Endothelial cell of umbilical vein (primary cell): ENCODE measurements at regions not wholly inside any gene's neighbourhood (a gene's known extent, or its start where the extent isn't known, plus 50 kb on each side); places are given as distances from the start of the nearest gene placed in this dataset.

Experiments used
- BruUV-seq: library from RNA; stranded (reverse); fragments of 400-500 nt; replicated peaks from 2 replicates; lab custom pipeline; 2021; lab: Mats Ljungman, UMichigan
- CTCF ChIA-PET: fragments of 300-600, 350-600 bp; sonication (Branson Sonifier 250); formaldehyde crosslinking; loops from one replicate; lab custom pipeline; 2021; ENCODE audit warnings: antibody characterized with exemption, inconsistent platforms; lab: Charles Lee
- POLR2A ChIA-PET: fragments of 300-600, 350-600 bp; sonication (Branson Sonifier 250); formaldehyde crosslinking; loops from one replicate; lab custom pipeline; 2021; ENCODE audit warnings: antibody characterized with exemption, inconsistent platforms; lab: Charles Lee
- DNase-seq: peaks from one replicate; pipeline ENCODE4 v3.0.0-alpha.2; 2011; ENCODE audit warnings: low read depth, low spot score
- FAIRE-seq: peaks from 2 replicates; lab custom pipeline; 2011; peaks lifted over from hg19 to GRCh38; lab: Jason Lieb, UNC
- H2AFZ ChIP-seq: 2 replicates; pipeline ENCODE4 v1.6.0; 2012; ENCODE audit warnings: low read depth, low read length, control low read depth, inconsistent platforms
- H3K27ac ChIP-seq: 2 replicates; pipeline ENCODE4 v1.5.1; 2011; ENCODE audit warnings: low read depth, mild to moderate bottlenecking, control low read depth, low read length, moderate library complexity; ENCODE audit not compliant: insufficient read depth
- H3K27me3 ChIP-seq, 2 experiments: 2 replicates each; pipeline versions ENCODE4 v1.6.0 to v1.6.1; 2011; ENCODE audit warnings: low read length in 2 of 2, mixed read lengths in 1 of 2; ENCODE audit not compliant: control insufficient read depth in 2 of 2, insufficient read depth in 2 of 2
- H3K36me3 ChIP-seq, 2 experiments: 2 replicates in 1 of 2; 3 replicates in 1 of 2; pipeline ENCODE4 v1.5.1; 2011; ENCODE audit warnings: low read length in 2 of 2, mild to moderate bottlenecking in 1 of 2, moderate library complexity in 1 of 2; ENCODE audit not compliant: control insufficient read depth in 2 of 2, insufficient read depth in 2 of 2; ENCODE audit errors: extremely low read depth in 1 of 2
- H3K4me1 ChIP-seq: 3 replicates; pipeline ENCODE4 v1.5.1; 2011; ENCODE audit warnings: mild to moderate bottlenecking, low read length; ENCODE audit not compliant: control insufficient read depth, insufficient read depth; ENCODE audit errors: extremely low read depth
- H3K4me2 ChIP-seq: 2 replicates; pipeline ENCODE4 v1.6.1; 2011; ENCODE audit warnings: low read length, control low read depth, mixed read lengths; ENCODE audit not compliant: insufficient read depth
- H3K4me3 ChIP-seq, 3 experiments: fragments of 200-600 bp in 1 of 3; sonication (generic), shearing (Covaris generic) in 1 of 3; replicated peaks in 1 of 3; 2 replicates each; pipeline ENCODE4 v1.5.1; 2011 to 2016; ENCODE audit warnings: control low read depth in 3 of 3, low read length in 3 of 3, mild to moderate bottlenecking in 2 of 3, inconsistent platforms in 1 of 3, low read depth in 1 of 3, moderate library complexity in 1 of 3; ENCODE audit not compliant: insufficient read depth in 1 of 3
- H3K79me2 ChIP-seq: 2 replicates; pipeline ENCODE4 v1.6.0; 2012; ENCODE audit warnings: low read length, inconsistent platforms; ENCODE audit not compliant: control insufficient read depth, insufficient read depth
- H3K9ac ChIP-seq: replicated peaks from 2 replicates; pipeline ENCODE3; 2011; ENCODE audit warnings: low read length, control low read depth; ENCODE audit not compliant: insufficient read depth; ENCODE audit errors: extremely low read depth
- H3K9me1 ChIP-seq: replicated peaks from 3 replicates; pipeline ENCODE4 v1.6.0; 2011; ENCODE audit warnings: mild to moderate bottlenecking, low read length; ENCODE audit not compliant: control insufficient read depth, insufficient read depth; ENCODE audit errors: extremely low read depth
- H3K9me3 ChIP-seq: replicated peaks from 2 replicates; pipeline ENCODE4 v1.5.1; 2012; ENCODE audit warnings: low read length, inconsistent platforms; ENCODE audit not compliant: control insufficient read depth, insufficient read depth
- H4K20me1 ChIP-seq: replicated peaks from 2 replicates; pipeline ENCODE3; 2011; ENCODE audit warnings: mild to moderate bottlenecking, low read length; ENCODE audit not compliant: control insufficient read depth, insufficient read depth; ENCODE audit errors: extremely low read depth
- CTCF ChIP-seq, 2 donors: IDR thresholded peaks; 1 replicate in 1 of 2; 2 replicates in 1 of 2; pipeline ENCODE4 v1.5.1; 2011; ENCODE audit warnings: low read length in 2 of 2, mild to moderate bottlenecking in 2 of 2, moderate library complexity in 2 of 2, control low read depth in 1 of 2, inconsistent platforms in 1 of 2, low read depth in 1 of 2; ENCODE audit not compliant: insufficient read depth in 1 of 2; ENCODE audit errors: extremely low read depth in 1 of 2
- EZH2 ChIP-seq: IDR thresholded peaks from 2 replicates; pipeline ENCODE4 v1.6.1; 2012; ENCODE audit warnings: borderline replicate concordance, low read depth, mild to moderate bottlenecking, moderate library complexity, low read length, inconsistent platforms; ENCODE audit not compliant: severe bottlenecking
- FOS ChIP-seq: IDR thresholded peaks from 2 replicates; pipeline ENCODE4 v1.6.1; 2011; ENCODE audit warnings: mild to moderate bottlenecking, low read length, moderate library complexity, borderline replicate concordance; ENCODE audit not compliant: insufficient read depth
- GATA2 ChIP-seq: IDR thresholded peaks from 2 replicates; pipeline ENCODE4 v1.7.0; 2011; ENCODE audit warnings: low read depth, mild to moderate bottlenecking, moderate library complexity, mixed read lengths, low read length; ENCODE audit not compliant: insufficient read length, insufficient read depth
- JUN ChIP-seq: IDR thresholded peaks from 2 replicates; pipeline ENCODE4 v1.6.1; 2011; ENCODE audit warnings: borderline replicate concordance, low read depth; ENCODE audit not compliant: insufficient read length, insufficient read depth
- MAX ChIP-seq: IDR thresholded peaks from 2 replicates; pipeline ENCODE4 v1.6.1; 2011; ENCODE audit not compliant: insufficient read depth, insufficient read length
- MYC ChIP-seq: IDR thresholded peaks from one replicate; pipeline ENCODE4 v1.6.1; 2011; ENCODE audit warnings: mild to moderate bottlenecking, low read depth, low read length
- POLR2A ChIP-seq: IDR thresholded peaks from 2 replicates; pipeline ENCODE4 v1.6.1; 2012; ENCODE audit warnings: low read depth, mild to moderate bottlenecking, control low read depth, low read length
- POLR2AphosphoS5 ChIP-seq: IDR thresholded peaks from 2 replicates; pipeline ENCODE4 v1.6.1; 2012; ENCODE audit warnings: low read depth, mild to moderate bottlenecking, control low read depth, low read length, moderate library complexity; ENCODE audit not compliant: insufficient read depth
- dilution Hi-C: fragments of 300-500 bp; cut with MboI; formaldehyde crosslinking; loops from one replicate; pipeline ENCODE4 v1.15.0; 2019; ENCODE audit warnings: low sequenced_read_pairs; ENCODE audit not compliant: extremely low pct_ligation_motif_present
- intact Hi-C: fragments of 100-400 bp; cut with micrococcal nuclease; formaldehyde crosslinking; loops from one replicate; pipeline ENCODE4 v1.10.0; 2022

GRCh38 chr2:41634686-41635085, 413.1 kb upstream of the PKDCC start:
- no peaks in the 10 kb centered on the region for H3K36me3 ChIP-seq
- FAIRE-seq (no peak), DNase-seq (no peak)
- no peaks in the 10 kb centered on the region for H3K27me3 ChIP-seq
- no peak overlapping the region for H3K4me2 ChIP-seq
- no peaks in the 10 kb centered on the region for H3K9me1 ChIP-seq
- TF ChIP-seq CTCF (IDR thresholded peaks at IDR 0.05; ENCODE audit: extremely low read depth in 1 of 2, insufficient read depth in 1 of 2, low read depth in 1 of 2, low read length in 2 of 2) (no peak), GATA2 (no peak), POLR2A (no peak), EZH2 (no peak), MAX (no peak)
- no peaks in the 10 kb centered on the region for H4K20me1 ChIP-seq
- H3K9ac ChIP-seq = no peak overlapping the region
- no peaks in the 10 kb centered on the region for H3K4me1 ChIP-seq
- intact Hi-C loops = no loop called here
- ChIA-PET CTCF (interaction anchor here (0.7 kb wide), 1 partner anchor 8 kb away, joined by 4 read pairs; no protein-coding TSS in a partner anchor), POLR2A (no interaction called here)
- H2AFZ ChIP-seq = no peak overlapping the region
- no peak overlapping the region for H3K27ac ChIP-seq
- H3K4me3 ChIP-seq = no peak overlapping the region
- dilution Hi-C loops = no loop called here
- no peaks in the 10 kb centered on the region for H3K79me2 ChIP-seq
- no peaks in the 10 kb centered on the region for H3K9me3 ChIP-seq
- BruUV-seq = no TSS peak

GRCh38 chr2:41644936-41645335, 402.9 kb upstream of the PKDCC start:
- H3K9me1 ChIP-seq = no peaks in the 10 kb centered on the region
- POLR2A ChIA-PET = no interaction called here
- H3K4me3 ChIP-seq = no peak overlapping the region
- H4K20me1 ChIP-seq = no peaks in the 10 kb centered on the region
- FAIRE-seq (peak; percentile 18), DNase-seq (peak; percentile 26)
- CTCF ChIA-PET = interaction anchor here (1.2 kb wide), 1 partner anchor 54 kb away, joined by 3 read pairs; no protein-coding TSS in a partner anchor
- H3K79me2 ChIP-seq = no peaks in the 10 kb centered on the region
- dilution Hi-C loops = no loop called here
- BruUV-seq = no TSS peak
- no peak overlapping the region for H2AFZ ChIP-seq
- H3K4me2 ChIP-seq = peak overlapping the region; percentile 16
- no peak overlapping the region for H3K27ac ChIP-seq
- H3K4me1 ChIP-seq = no peaks in the 10 kb centered on the region
- no peaks in the 10 kb centered on the region for H3K27me3 ChIP-seq
- H3K9ac ChIP-seq = no peak overlapping the region
- intact Hi-C loops = no loop called here
- no peak for TF ChIP-seq MYC
- TF ChIP-seq POLR2AphosphoS5 = no peak
- no peak for TF ChIP-seq POLR2A
- TF ChIP-seq GATA2 = no peak
- no peak for TF ChIP-seq CTCF (IDR thresholded peaks at IDR 0.05; ENCODE audit: extremely low read depth in 1 of 2, insufficient read depth in 1 of 2, low read depth in 1 of 2, low read length in 2 of 2)
- peak; percentile 23 for TF ChIP-seq JUN
- TF ChIP-seq MAX = no peak
- peak; percentile 11 for TF ChIP-seq FOS
- no peak for TF ChIP-seq EZH2
- H3K36me3 ChIP-seq = no peaks in the 10 kb centered on the region
- H3K9me3 ChIP-seq = no peaks in the 10 kb centered on the region
